ENCODE measurements at regions not wholly inside any gene's neighbourhood (a gene's known extent, or its start where the extent isn't known, plus 50 kb on each side); places are given as distances from the start of the nearest gene placed in this dataset.

- H3K27me3 Mint-ChIP-seq = peaks cover 6% of the 10 kb centered on the region
- ChIA-PET POLR2A (no interaction called here), CTCF (no interaction called here)
- no peak overlapping the region for H3K27ac Mint-ChIP-seq
- no peak overlapping the region for H3K4me3 Mint-ChIP-seq
- no peak for TF ChIP-seq CTCF (IDR thresholded peaks at IDR 0.05)
- no peaks in the 10 kb centered on the region for H3K36me3 Mint-ChIP-seq (ENCODE audit: low read depth)
- no peak for DNase-seq
- H3K4me1 Mint-ChIP-seq = no peaks in the 10 kb centered on the region
- intact Hi-C loops (cut with micrococcal nuclease) = no loop called here
- no peak for ATAC-seq (ENCODE audit: low read depth)
- H3K9me3 Mint-ChIP-seq = no peaks in the 10 kb centered on the region
These were observed 199.7 kb downstream of the C11orf91 start for GRCh38 chr11:33500861-33501479.

GRCh38 chr11:33500332-33500731, 200.3 kb downstream of the C11orf91 start:
- CTCF ChIA-PET = no interaction called here
- no peak for TF ChIP-seq CTCF (IDR thresholded peaks at IDR 0.05)

GRCh38 chr11:33492596-33492995, 208.0 kb downstream of the C11orf91 start:
- CTCF ChIA-PET = no interaction called here
- no peak overlapping the region for H3K4me3 Mint-ChIP-seq
- intact Hi-C loops (cut with micrococcal nuclease) = no loop called here

More at GRCh38 chr11:33500332-33500731, 200.3 kb downstream of the C11orf91 start:
- H3K4me3 Mint-ChIP-seq = no peak overlapping the region
- peaks cover 4% of the 10 kb centered on the region for H3K27me3 Mint-ChIP-seq
- H3K9me3 Mint-ChIP-seq = no peaks in the 10 kb centered on the region
- no peak for DNase-seq
- no peaks in the 10 kb centered on the region for H3K36me3 Mint-ChIP-seq (ENCODE audit: low read depth)
- POLR2A ChIA-PET = no interaction called here
- no peak for ATAC-seq (ENCODE audit: low read depth)
- H3K27ac Mint-ChIP-seq = no peak overlapping the region
- H3K4me1 Mint-ChIP-seq = no peaks in the 10 kb centered on the region
- intact Hi-C loops (cut with micrococcal nuclease) = no loop called here

GRCh38 chr11:33490842-33491370, 209.7 kb downstream of the C11orf91 start:
- ChIA-PET CTCF (no interaction called here), POLR2A (no interaction called here)
- Mint-ChIP-seq H3K27me3 (peaks cover 4% of the 10 kb centered on the region), H3K4me3 (no peak overlapping the region), H3K9me3 (no peaks in the 10 kb centered on the region), H3K27ac (no peak overlapping the region), H3K4me1 (no peaks in the 10 kb centered on the region), H3K36me3 (ENCODE audit: low read depth) (no peaks in the 10 kb centered on the region)
- ATAC-seq (ENCODE audit: low read depth) (no peak), DNase-seq (no peak)
- TF ChIP-seq CTCF (IDR thresholded peaks at IDR 0.05) = no peak
- intact Hi-C loops (cut with micrococcal nuclease) = no loop called here

More at GRCh38 chr11:33492596-33492995, 208.0 kb downstream of the C11orf91 start:
- ATAC-seq (ENCODE audit: low read depth) (no peak), DNase-seq (no peak)
- Mint-ChIP-seq H3K4me1 (no peaks in the 10 kb centered on the region), H3K9me3 (no peaks in the 10 kb centered on the region), H3K36me3 (ENCODE audit: low read depth) (no peaks in the 10 kb centered on the region), H3K27me3 (peaks cover 2% of the 10 kb centered on the region), H3K27ac (no peak overlapping the region)
- no peak for TF ChIP-seq CTCF (IDR thresholded peaks at IDR 0.05)
- POLR2A ChIA-PET = no interaction called here

- Mint-ChIP-seq H3K4me3 (no peak overlapping the region), H3K27ac (no peak overlapping the region), H3K36me3 (ENCODE audit: low read depth) (no peaks in the 10 kb centered on the region), H3K9me3 (no peaks in the 10 kb centered on the region), H3K27me3 (peaks cover 7% of the 10 kb centered on the region), H3K4me1 (no peaks in the 10 kb centered on the region)
- ChIA-PET POLR2A (no interaction called here), CTCF (no interaction called here)
- no peak for ATAC-seq (ENCODE audit: low read depth)
- no peak for TF ChIP-seq CTCF (IDR thresholded peaks at IDR 0.05)
- intact Hi-C loops (cut with micrococcal nuclease) = no loop called here
- DNase-seq = no peak
These were observed 211.7 kb downstream of the C11orf91 start for GRCh38 chr11:33488971-33489370.

All from activated B cell treated with CpG ODN at 0.5 μM for 24 hours (primary cell).